ENCODE measurements at regions not wholly inside any gene's neighbourhood (a gene's known extent, or its start where the extent isn't known, plus 50 kb on each side); places are given as distances from the start of the nearest gene placed in this dataset.

DNA sequence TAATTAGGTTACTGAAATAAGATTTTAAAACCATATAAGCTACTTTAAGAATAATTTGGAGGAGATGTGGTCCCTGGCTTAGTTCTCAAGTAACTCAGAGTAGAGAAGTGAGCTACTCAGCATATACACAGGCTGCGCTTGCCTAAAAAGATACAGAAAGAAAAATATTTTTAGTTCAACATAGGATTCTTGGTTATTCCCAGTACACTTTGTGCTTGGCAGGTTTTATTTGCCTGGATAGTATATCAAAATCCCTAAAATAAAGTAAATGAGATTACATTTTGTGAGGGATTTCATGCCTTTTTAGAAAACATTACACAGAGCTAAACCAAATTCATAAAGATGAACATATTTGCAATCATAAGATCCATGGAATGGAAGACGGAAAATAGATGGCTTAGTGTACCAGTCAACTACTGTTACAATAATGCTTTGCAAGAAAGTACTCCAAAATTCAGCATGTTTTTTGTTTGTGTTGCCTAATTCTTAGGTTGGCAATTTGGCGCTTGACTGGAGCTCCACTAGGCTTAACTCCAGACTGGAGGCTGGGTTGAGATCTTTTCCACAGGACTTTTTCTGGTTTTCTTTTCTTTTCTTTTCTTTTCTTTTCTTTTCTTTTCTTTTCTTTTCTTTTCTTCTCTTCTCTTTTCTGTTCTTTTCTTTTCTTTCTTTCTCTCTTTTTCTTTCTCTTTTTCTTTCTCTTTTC is 600.5 kb upstream of the SYT4 start:
- H3F3A ChIP-seq (ENCODE audit: insufficient read depth) = no peaks in the 10 kb centered on the region
- H3K27ac ChIP-seq = no peak overlapping the region
- peaks cover 10% of the 10 kb centered on the region for H3K4me1 ChIP-seq (ENCODE audit: insufficient read depth)
- TF ChIP-seq EZH2phosphoT487 (IDR thresholded peaks at IDR 0.05; ENCODE audit: insufficient read depth, low read depth) (no peak), EZH2 (IDR thresholded peaks at IDR 0.05; ENCODE audit: insufficient read depth, poor library complexity, severe bottlenecking) (no peak)
- no peak for DNase-seq
- H3K4me2 ChIP-seq (ENCODE audit: unreplicated experiment) = no peak overlapping the region
- in situ Hi-C loops (cut with MboI) = no loop called here
- no peak overlapping the region for H2AFZ ChIP-seq
- H4K20me1 ChIP-seq (ENCODE audit: insufficient read depth) = no peaks in the 10 kb centered on the region
- no peaks in the 10 kb centered on the region for H3K36me3 ChIP-seq (ENCODE audit: low read depth)
- H3K79me2 ChIP-seq (ENCODE audit: insufficient read depth) = no peaks in the 10 kb centered on the region
- no peaks in the 10 kb centered on the region for H3K9me3 ChIP-seq (ENCODE audit: low read depth)
- WGBS, 2 experiments (ENCODE audit: low coverage in 1 of 2, low lambda C conversion rate in 2 of 2, missing lambda C conversion rate in 2 of 2) = 76 to 81% methylated on average over 3 of the region's 3 CpGs
- no peak overlapping the region for H3K4me3 ChIP-seq
- no peaks in the 10 kb centered on the region for H3K9me2 ChIP-seq (ENCODE audit: insufficient read depth)
- H3K9ac ChIP-seq = no peak overlapping the region
- H3K27me3 ChIP-seq (replicated peaks; ENCODE audit: insufficient read depth) = no peaks in the 10 kb centered on the region

DNA sequence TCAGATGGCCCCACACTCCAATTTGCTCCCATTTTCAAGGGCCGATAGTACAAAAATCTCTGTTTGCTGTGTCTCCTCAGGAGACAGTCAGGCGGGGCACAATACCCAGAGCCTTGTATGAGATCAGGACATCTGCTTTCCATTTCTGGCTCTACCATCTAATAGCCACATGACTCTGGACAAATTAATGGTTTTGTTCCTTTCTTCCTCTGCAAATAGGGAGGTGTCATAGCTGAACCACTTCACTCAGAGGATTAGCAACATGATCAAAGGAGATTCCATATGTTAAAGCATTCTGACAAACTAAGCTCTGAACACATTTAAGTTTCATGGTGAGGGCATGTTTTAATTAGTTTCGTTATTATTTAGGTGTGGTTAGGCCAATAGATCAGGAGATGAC is 602.1 kb upstream of the SYT4 start:
- Histone ChIP-seq H3K4me3 (no peak overlapping the region), H3F3A (ENCODE audit: insufficient read depth) (no peaks in the 10 kb centered on the region), H3K36me3 (ENCODE audit: low read depth) (no peaks in the 10 kb centered on the region), H2AFZ (no peak overlapping the region), H3K4me2 (ENCODE audit: unreplicated experiment) (no peak overlapping the region), H4K20me1 (ENCODE audit: insufficient read depth) (no peaks in the 10 kb centered on the region), H3K9ac (no peak overlapping the region), H3K9me2 (ENCODE audit: insufficient read depth) (no peaks in the 10 kb centered on the region), H3K4me1 (ENCODE audit: insufficient read depth) (peaks cover 10% of the 10 kb centered on the region), H3K79me2 (ENCODE audit: insufficient read depth) (no peaks in the 10 kb centered on the region), H3K27me3 (replicated peaks; ENCODE audit: insufficient read depth) (0 out of 2 replicates have a peak, but pooled peaks cover 7% of the 10 kb centered on the region), H3K9me3 (ENCODE audit: low read depth) (no peaks in the 10 kb centered on the region), H3K27ac (no peak overlapping the region)
- TF ChIP-seq EZH2 (IDR thresholded peaks at IDR 0.05; ENCODE audit: insufficient read depth, poor library complexity, severe bottlenecking) (no peak), EZH2phosphoT487 (IDR thresholded peaks at IDR 0.05; ENCODE audit: insufficient read depth, low read depth) (no peak)
- in situ Hi-C loops (cut with MboI) = no loop called here
- no peak for DNase-seq
- 36 to 37% methylated on average over 3 of the region's 3 CpGs for whole genome bisulfite sequencing, 2 experiments (ENCODE audit: low coverage in 1 of 2, low lambda C conversion rate in 2 of 2, missing lambda C conversion rate in 2 of 2)

DNA sequence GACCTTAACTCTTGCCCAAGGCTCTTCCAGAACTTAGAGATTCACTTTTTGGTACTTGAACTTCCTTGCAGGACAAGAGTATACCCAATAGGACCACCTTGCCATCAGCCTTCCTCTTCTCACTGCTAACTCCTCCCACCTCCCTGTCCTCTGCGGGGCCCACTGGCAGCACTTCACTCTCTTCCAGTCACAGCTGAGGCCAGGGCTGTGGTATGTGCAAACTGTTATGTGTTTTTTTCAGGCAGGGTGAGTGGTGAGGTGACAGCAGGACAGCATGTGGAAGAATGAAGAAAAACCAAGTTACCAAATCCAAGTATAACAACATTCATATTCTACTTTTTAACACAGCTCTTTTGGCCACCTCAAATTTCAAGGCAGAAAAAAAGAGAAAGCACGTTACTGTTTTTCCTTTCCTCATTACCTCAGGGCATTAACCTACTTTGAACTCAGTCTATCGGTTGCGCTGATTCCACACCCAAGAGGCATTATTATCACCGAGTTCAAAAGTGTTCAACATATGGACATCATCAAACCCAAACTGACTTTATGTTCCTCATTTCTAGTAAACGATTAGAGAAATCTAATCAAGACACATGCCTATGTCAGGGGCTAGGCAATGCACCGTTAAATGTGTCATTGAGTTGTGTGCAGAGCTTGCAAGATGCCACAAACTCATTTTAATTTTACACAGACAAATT is 605.2 kb upstream of the SYT4 start:
- no peaks in the 10 kb centered on the region for H3K79me2 ChIP-seq (ENCODE audit: insufficient read depth)
- DNase-seq = no peak
- no peaks in the 10 kb centered on the region for H3K9me2 ChIP-seq (ENCODE audit: insufficient read depth)
- no peak for TF ChIP-seq EZH2phosphoT487 (IDR thresholded peaks at IDR 0.05; ENCODE audit: insufficient read depth, low read depth)
- TF ChIP-seq EZH2 (IDR thresholded peaks at IDR 0.05; ENCODE audit: insufficient read depth, poor library complexity, severe bottlenecking) = no peak
- no peaks in the 10 kb centered on the region for H3F3A ChIP-seq (ENCODE audit: insufficient read depth)
- no peak overlapping the region for H2AFZ ChIP-seq
- H3K4me2 ChIP-seq (ENCODE audit: unreplicated experiment) = no peak overlapping the region
- 24 to 26% methylated on average over 7 of the region's 7 CpGs for WGBS, 2 experiments (ENCODE audit: low coverage in 1 of 2, low lambda C conversion rate in 2 of 2, missing lambda C conversion rate in 2 of 2)
- H3K4me1 ChIP-seq (ENCODE audit: insufficient read depth) = peaks cover 5% of the 10 kb centered on the region; the same call in 1 of the 2 replicates
- no peak overlapping the region for H3K27ac ChIP-seq
- no peak overlapping the region for H3K4me3 ChIP-seq
- H3K9me3 ChIP-seq (ENCODE audit: low read depth) = no peaks in the 10 kb centered on the region
- in situ Hi-C loops (cut with MboI) = no loop called here
- no peak overlapping the region for H3K9ac ChIP-seq
- H4K20me1 ChIP-seq (ENCODE audit: insufficient read depth) = no peaks in the 10 kb centered on the region
- no peaks in the 10 kb centered on the region for H3K36me3 ChIP-seq (ENCODE audit: low read depth)
- peaks cover 7% of the 10 kb centered on the region; the same call in 1 of the 2 replicates for H3K27me3 ChIP-seq (replicated peaks; ENCODE audit: insufficient read depth)

- Histone ChIP-seq H3F3A (ENCODE audit: insufficient read depth) (no peaks in the 10 kb centered on the region), H4K20me1 (ENCODE audit: insufficient read depth) (no peaks in the 10 kb centered on the region), H3K4me1 (ENCODE audit: insufficient read depth) (peaks cover 8% of the 10 kb centered on the region), H3K27ac (no peak overlapping the region), H3K79me2 (ENCODE audit: insufficient read depth) (no peaks in the 10 kb centered on the region), H2AFZ (no peak overlapping the region), H3K36me3 (ENCODE audit: low read depth) (no peaks in the 10 kb centered on the region), H3K9me2 (ENCODE audit: insufficient read depth) (no peaks in the 10 kb centered on the region), H3K27me3 (replicated peaks; ENCODE audit: insufficient read depth) (peaks cover 7% of the 10 kb centered on the region; the same call in 1 of the 2 replicates), H3K9me3 (ENCODE audit: low read depth) (no peaks in the 10 kb centered on the region), H3K4me3 (no peak overlapping the region), H3K4me2 (ENCODE audit: unreplicated experiment) (no peak overlapping the region), H3K9ac (no peak overlapping the region)
- peak; percentile 8 for DNase-seq
- TF ChIP-seq EZH2phosphoT487 (IDR thresholded peaks at IDR 0.05; ENCODE audit: insufficient read depth, low read depth) (no peak), EZH2 (IDR thresholded peaks at IDR 0.05; ENCODE audit: insufficient read depth, poor library complexity, severe bottlenecking) (no peak)
- in situ Hi-C loops (cut with MboI) = no loop called here
Observed at GRCh38 chr18:43883886-43884285, 606.6 kb upstream of the SYT4 start.
